Small intestine (tissue), 7 donors: ENCODE measurements at regions not wholly inside any gene's neighbourhood (a gene's known extent, or its start where the extent isn't known, plus 50 kb on each side); places are given as distances from the start of the nearest gene placed in this dataset.

Experiments used
- DNase-seq, 2 donors: peaks; one replicate each; pipeline versions ENCODE4 v3.0.0 to v3.0.0-alpha.2; 2013
- FAIRE-seq: peaks from 2 replicates; lab custom pipeline; 2012; peaks lifted over from hg19 to GRCh38; lab: Jason Lieb, UNC
- H3K27ac ChIP-seq, 3 donors: one replicate each; pipeline ENCODE4 v1.5.1; 2013; ENCODE audit warnings: low read length in 2 of 3, mild to moderate bottlenecking in 2 of 3, control low read depth in 1 of 3, inconsistent platforms in 1 of 3, low read depth in 1 of 3, moderate library complexity in 1 of 3
- H3K27me3 ChIP-seq, 3 donors: one replicate each; pipeline ENCODE4 v1.6.1; 2013; ENCODE audit warnings: low read length in 3 of 3, inconsistent platforms in 1 of 3; ENCODE audit not compliant: control insufficient read depth in 3 of 3, insufficient read depth in 3 of 3
- H3K36me3 ChIP-seq, 3 donors: one replicate each; pipeline ENCODE4 v1.6.1; 2013; ENCODE audit warnings: low read length in 3 of 3, inconsistent platforms in 1 of 3, low read depth in 1 of 3, mild to moderate bottlenecking in 1 of 3, moderate library complexity in 1 of 3; ENCODE audit not compliant: control insufficient read depth in 3 of 3, insufficient read depth in 2 of 3
- H3K4me1 ChIP-seq, 3 donors: one replicate each; pipeline ENCODE4 v1.6.1; 2013; ENCODE audit warnings: low read length in 2 of 3, inconsistent platforms in 1 of 3, low read depth in 1 of 3, mild to moderate bottlenecking in 1 of 3, moderate library complexity in 1 of 3; ENCODE audit not compliant: control insufficient read depth in 3 of 3, insufficient read depth in 2 of 3
- H3K4me3 ChIP-seq, 3 donors: one replicate each; pipeline ENCODE4 v1.5.1; 2013; ENCODE audit warnings: low read length in 3 of 3, control low read depth in 1 of 3, inconsistent platforms in 1 of 3, low read depth in 1 of 3, mild to moderate bottlenecking in 1 of 3, moderate library complexity in 1 of 3
- H3K9me3 ChIP-seq, 2 donors: one replicate each; pipeline ENCODE4 v1.6.1; 2013; ENCODE audit warnings: low read depth in 1 of 2, low read length in 1 of 2; ENCODE audit not compliant: control insufficient read depth in 2 of 2, insufficient read depth in 1 of 2
- WGBS, 3 donors: extraction: QIAGEN DNeasy Blood & Tissue Kit; methylation state at CpG; one replicate each; pipeline ENCODE4 v1.1.7; 2013; 5-methylcytosine and 5-hydroxymethylcytosine counted together
- donor health status: healthy with polysubstance abuse.
- donor health status: control.
- donor health status: control.
- donor health status: Bipolar disorder and iron deficiency.
- donor health status: healthy.

- H3K4me3 ChIP-seq: no peak overlapping the region
- FAIRE-seq (no peak), DNase-seq (no peak)
- no peaks in the 10 kb centered on the region for H3K36me3 ChIP-seq
- H3K27me3 ChIP-seq: no peaks in the 10 kb centered on the region
- no peaks in the 10 kb centered on the region for H3K9me3 ChIP-seq
- no peak overlapping the region for H3K27ac ChIP-seq
- WGBS, 3 donors: 83 to 88% (median 86%) methylated on average over 3 of the region's 3 CpGs
- peaks cover 0 to 3% (median 0%) of the 10 kb centered on the region in 3 donors for H3K4me1 ChIP-seq
These were observed 114.8 kb upstream of the ELL2 start for GRCh38 chr5:96076451-96076850.

- H3K4me1 ChIP-seq: peaks cover 0 to 3% (median 0%) of the 10 kb centered on the region in 3 donors
- no peaks in the 10 kb centered on the region for H3K36me3 ChIP-seq
- no peak for DNase-seq
- no peaks in the 10 kb centered on the region for H3K9me3 ChIP-seq
- H3K27ac ChIP-seq: no peak overlapping the region
- no peak for FAIRE-seq
- H3K4me3 ChIP-seq: no peak overlapping the region
- WGBS, 3 donors: 71 to 88% (median 75%) methylated on average over 2 of the region's 2 CpGs
- no peaks in the 10 kb centered on the region for H3K27me3 ChIP-seq
These were observed 114.1 kb upstream of the ELL2 start for GRCh38 chr5:96075579-96076289.

- Histone ChIP-seq H3K27me3 (no peaks in the 10 kb centered on the region), H3K4me3 (no peak overlapping the region), H3K36me3 (no peaks in the 10 kb centered on the region), H3K4me1 (peaks cover 0 to 3% (median 0%) of the 10 kb centered on the region in 3 donors), H3K9me3 (no peaks in the 10 kb centered on the region), H3K27ac (no peak overlapping the region)
- DNase-seq (no peak), FAIRE-seq (no peak)
- 89 to 94% (median 90%) methylated on average over 2 of the region's 2 CpGs for WGBS, 3 donors
These were observed 113.2 kb upstream of the ELL2 start for GRCh38 chr5:96074870-96075269.

- H3K27me3 ChIP-seq: no peaks in the 10 kb centered on the region
- peaks cover 0 to 3% (median 0%) of the 10 kb centered on the region in 3 donors for H3K4me1 ChIP-seq
- H3K36me3 ChIP-seq: no peaks in the 10 kb centered on the region
- DNase-seq (no peak), FAIRE-seq (no peak)
- WGBS, 3 donors: 41 to 75% (median 52%) methylated on average over 1 of the region's 1 CpG
- no peak overlapping the region for H3K4me3 ChIP-seq
- H3K27ac ChIP-seq: no peak overlapping the region
- H3K9me3 ChIP-seq: no peaks in the 10 kb centered on the region
These were observed 112.8 kb upstream of the ELL2 start for GRCh38 chr5:96074460-96074859.

- no peaks in the 10 kb centered on the region for H3K36me3 ChIP-seq
- H3K4me3 ChIP-seq: no peak overlapping the region
- no peaks in the 10 kb centered on the region for H3K9me3 ChIP-seq
- 85 to 91% (median 88%) methylated on average over 3 of the region's 3 CpGs for WGBS, 3 donors
- H3K27me3 ChIP-seq: no peaks in the 10 kb centered on the region
- H3K4me1 ChIP-seq: peaks cover 0 to 8% (median 6%) of the 10 kb centered on the region in 3 donors
- no peak overlapping the region for H3K27ac ChIP-seq
- DNase-seq (no peak), FAIRE-seq (no peak)
These were observed 111.1 kb upstream of the ELL2 start for GRCh38 chr5:96072791-96073165.

GRCh38 chr5:96072138-96072790 lies 110.6 kb upstream of the ELL2 start:
- no peak for FAIRE-seq
- 68 to 75% (median 72%) methylated on average over 4 of the region's 4 CpGs for WGBS, 3 donors

GRCh38 chr5:96070622-96071225 lies 109.1 kb upstream of the ELL2 start:
- H3K4me1 ChIP-seq: peaks cover 0 to 14% (median 8%) of the 10 kb centered on the region in 3 donors
- H3K36me3 ChIP-seq: no peaks in the 10 kb centered on the region
- DNase-seq: no peak
- 85 to 94% (median 90%) methylated on average over 5 of the region's 5 CpGs for WGBS, 3 donors
- no peak overlapping the region for H3K27ac ChIP-seq
- FAIRE-seq: no peak
- no peaks in the 10 kb centered on the region for H3K27me3 ChIP-seq
- H3K9me3 ChIP-seq: no peaks in the 10 kb centered on the region
- H3K4me3 ChIP-seq: no peak overlapping the region

More at GRCh38 chr5:96072138-96072790, 110.6 kb upstream of the ELL2 start:
- Histone ChIP-seq H3K27me3 (no peaks in the 10 kb centered on the region), H3K36me3 (no peaks in the 10 kb centered on the region), H3K27ac (no peak overlapping the region), H3K4me3 (no peak overlapping the region), H3K4me1 (peaks cover 0 to 8% (median 7%) of the 10 kb centered on the region in 3 donors), H3K9me3 (no peaks in the 10 kb centered on the region)
- DNase-seq: no peak

DNA sequence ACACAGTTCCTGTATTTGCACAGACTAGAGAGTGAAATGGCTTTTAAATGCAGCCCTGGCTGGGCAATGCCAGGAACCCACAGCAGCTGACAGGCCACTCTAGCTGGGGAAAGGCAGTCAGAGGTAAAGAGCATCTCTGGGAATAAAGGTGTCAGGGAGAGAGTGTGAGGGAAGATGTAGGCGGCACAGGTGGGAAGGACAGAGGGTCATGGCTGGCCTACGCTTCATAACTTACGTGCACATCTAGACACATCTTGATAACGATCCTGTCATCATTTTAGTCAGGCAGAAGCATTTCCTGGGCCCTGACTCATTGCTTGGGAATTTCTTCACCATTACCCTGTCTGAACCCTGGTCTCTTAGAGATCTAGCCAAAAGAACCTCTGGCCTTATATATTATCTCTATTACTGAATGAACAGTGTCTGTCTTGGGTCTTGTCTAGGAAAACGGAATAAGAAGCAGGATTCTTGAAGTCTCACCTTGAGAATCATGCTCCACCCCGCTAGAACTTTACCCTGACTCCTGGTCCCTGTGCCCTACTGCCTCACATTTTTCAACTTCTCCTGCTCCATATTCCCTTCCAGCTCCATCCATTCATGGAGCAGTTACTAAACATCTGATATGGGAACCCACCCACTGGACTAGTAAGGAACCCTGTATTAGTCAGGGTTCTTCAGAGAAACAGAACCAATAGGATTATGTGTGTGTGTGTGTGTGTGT lies 106.4 kb upstream of the ELL2 start:
- no peaks in the 10 kb centered on the region for H3K36me3 ChIP-seq
- H3K9me3 ChIP-seq: no peaks in the 10 kb centered on the region
- 69 to 74% (median 70%) methylated on average over 6 of the region's 6 CpGs for WGBS, 3 donors
- DNase-seq: peak; percentile 35 to 65
- H3K27me3 ChIP-seq: no peaks in the 10 kb centered on the region
- H3K27ac ChIP-seq: no peak overlapping the region
- H3K4me1 ChIP-seq: peaks cover 0 to 16% (median 6%) of the 10 kb centered on the region in 3 donors
- H3K4me3 ChIP-seq: no peak overlapping the region
- no peak for FAIRE-seq
